ENCODE measurements at regions not wholly inside any gene's neighbourhood (a gene's known extent, or its start where the extent isn't known, plus 50 kb on each side); places are given as distances from the start of the nearest gene placed in this dataset.
A peak's percentile ranks its signal among the peaks of the same experiment; 100 is the strongest.

DNA sequence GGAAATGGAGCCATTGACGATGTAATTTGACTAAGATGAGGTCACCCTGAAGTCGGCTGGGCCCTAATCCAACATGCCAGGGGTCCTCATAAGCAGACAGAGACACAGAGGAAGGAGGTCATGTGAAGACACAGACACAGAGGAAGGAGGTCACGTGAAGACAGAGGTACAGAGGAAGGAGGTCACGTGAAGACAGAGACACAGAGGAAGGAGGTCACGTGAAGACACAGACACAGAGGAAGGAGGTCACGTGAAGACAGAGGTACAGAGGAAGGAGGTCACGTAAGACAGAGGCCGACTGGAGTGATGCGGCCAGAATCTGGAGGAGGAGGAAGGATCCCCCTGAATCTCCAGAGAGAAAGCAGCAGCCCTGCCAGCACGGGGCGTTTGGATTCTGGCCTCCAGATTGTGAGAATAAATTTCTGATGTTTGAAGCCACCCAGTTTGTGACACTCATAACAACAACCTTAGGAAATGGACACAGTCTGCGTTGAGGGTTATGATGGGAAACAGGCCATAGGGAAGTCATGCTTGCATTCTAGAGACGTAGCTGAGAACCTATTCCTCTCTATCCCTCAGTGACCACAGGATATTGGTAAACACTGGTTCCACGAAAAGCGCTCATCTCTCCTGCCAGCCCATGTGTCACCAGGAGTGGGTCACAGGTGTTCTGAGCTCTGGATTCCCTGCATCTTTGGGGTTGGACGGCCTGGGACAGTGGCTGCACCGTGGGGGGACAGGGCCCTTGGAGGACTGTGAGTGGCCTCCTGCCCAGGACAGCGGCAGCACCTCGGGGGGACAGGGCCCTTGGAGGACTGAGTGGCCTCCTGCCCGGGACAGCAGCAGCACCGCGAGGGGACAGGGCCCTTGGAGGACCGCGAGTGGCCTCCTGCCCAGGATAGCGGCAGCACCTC, 108.5 kb downstream of the SOX1 start:
- peak; percentile 12 for DNase-seq

DNA sequence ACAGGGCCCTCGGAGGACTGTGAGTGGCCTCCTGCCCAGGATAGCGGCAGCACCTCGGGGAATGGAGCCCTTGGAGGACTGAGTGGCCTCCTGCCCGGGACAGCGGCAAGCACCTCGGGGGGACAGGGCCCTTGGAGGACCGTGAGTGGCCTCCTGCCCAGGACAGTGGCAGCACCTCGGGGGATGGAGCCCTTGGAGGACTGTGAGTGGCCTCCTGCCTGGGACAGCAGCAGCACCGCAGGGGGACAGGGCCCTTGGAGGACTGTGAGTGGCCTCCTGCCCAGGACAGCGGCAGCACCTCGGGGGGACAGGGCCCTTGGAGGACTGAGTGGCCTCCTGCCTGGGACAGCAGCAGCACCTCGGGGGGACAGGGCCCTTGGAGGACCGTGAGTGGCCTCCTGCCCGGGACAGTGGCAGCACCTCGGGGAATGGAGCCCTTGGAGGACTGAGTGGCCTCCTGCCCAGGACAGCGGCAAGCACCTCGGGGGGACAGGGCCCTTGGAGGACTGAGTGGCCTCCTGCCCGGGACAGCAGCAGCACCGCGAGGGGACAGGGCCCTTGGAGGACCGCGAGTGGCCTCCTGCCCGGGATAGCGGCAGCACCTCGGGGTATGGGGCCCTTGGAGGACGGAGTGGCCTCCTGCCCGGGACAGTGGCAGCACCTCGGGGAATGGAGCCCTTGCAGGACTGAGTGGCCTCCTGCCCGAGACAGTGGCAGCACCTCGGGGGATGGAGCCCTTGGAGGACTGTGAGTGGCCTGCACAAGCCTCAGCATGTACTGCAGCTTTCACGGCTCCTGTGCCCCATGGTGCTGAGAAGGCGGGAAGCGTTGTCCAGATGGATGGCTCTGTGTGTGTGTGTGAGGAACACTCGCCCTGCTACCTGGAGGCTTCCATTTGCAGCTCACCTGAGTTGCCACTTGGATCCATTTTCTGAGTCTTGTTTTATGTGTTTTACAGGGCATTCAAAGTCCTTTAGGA, 109.5 kb downstream of the SOX1 start:
- DNase-seq = peak; percentile 29

DNA sequence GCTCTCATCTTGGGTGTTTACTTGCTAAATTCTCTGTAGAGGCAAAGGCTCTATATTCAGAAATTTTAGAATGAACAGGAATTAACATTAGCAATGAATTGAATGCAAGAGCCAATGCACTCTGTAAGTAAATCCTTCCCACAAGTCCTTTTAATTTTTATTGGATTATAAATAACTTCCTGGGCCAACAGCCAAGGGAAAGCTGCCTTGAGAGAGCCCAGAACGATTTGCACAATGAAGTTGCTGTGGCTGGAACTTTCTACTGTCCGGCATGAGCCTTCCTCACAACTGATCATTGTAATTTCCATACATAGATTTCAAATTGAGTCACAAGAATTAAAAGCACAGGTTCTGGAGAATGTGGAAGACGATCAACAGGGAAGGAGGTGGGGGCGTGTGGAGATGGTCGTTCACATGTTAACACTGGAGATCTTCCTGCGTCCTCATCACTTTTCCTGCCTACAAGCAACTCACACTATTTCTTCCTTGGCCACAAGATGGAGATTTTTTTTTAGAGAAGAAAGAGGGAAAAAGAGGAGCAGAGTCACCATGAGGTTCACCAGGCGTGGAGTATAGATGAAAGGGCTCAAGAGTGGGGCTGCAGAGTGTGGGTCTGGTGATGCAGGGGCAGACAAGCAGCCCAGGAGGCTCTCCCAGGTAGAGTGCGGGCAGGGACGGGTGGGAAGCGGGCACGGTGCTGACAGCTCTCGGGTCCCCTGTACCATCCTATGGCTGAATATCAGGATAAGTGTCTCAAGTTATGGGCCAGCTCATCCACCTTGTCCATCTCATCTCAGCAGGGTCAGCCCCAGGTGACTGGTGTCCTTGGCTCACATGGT, 110.7 kb downstream of the SOX1 start:
- DNase-seq = no peak

DNA sequence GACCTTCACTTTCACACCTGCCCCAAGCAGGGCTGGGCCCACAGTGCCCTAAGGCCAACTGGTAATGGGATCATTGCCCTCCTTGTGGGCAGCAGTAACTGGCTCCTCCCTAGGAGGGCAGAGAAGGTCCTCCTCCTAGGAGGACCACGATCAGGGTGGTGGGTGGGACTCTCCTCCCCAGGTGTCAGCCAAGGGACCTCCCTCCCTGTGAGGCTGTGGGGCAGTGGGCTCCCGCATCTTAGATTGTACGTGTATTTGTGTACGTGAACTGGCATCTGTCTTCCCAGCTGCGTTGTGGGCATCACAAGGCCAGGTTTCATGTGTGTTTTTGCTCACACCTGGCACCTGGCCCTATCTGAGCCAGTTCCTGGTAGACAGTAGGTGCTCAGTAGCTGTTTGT, 111.8 kb downstream of the SOX1 start:
- DNase-seq = peak; percentile 23

DNA sequence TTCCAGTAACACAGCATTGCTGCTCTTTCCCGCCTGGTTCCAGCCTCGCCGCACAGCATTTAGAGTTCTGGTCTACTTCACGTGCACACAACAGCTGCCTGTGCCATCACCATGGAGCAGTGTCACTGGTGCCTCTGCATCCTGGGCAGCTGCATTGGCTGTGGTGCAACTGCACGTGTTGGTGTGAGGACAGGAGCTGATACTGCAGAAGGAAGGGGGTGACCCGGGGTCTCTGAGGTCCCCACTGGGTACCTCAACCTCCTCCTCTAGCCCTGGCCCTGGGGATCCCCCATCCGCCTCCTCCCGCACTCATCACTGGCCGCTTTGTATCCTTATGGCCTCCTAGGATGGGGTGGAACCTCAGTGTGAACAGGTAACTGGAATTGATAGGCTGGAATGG, 112.5 kb downstream of the SOX1 start:
- DNase-seq = no peak

DNA sequence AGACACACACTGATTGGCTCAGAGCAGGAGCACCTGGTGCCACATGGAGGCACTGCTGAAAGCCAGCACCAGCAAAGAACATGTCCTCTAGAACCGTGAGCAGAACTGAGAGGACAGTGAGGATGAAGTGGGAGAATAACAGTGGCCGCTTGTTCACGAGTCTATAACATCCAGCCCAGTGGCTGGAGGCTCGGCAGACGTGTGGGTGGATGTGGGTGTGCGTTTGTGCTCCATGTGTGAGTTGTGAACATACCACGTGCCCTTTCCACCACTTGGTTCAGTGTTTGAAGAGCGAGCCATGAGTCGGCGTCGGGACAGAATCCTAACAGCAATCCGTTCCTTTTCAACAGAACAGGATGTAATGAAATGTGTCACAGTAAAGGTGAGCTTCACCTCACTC, 113.0 kb downstream of the SOX1 start:
- DNase-seq = peak; percentile 28

DNA sequence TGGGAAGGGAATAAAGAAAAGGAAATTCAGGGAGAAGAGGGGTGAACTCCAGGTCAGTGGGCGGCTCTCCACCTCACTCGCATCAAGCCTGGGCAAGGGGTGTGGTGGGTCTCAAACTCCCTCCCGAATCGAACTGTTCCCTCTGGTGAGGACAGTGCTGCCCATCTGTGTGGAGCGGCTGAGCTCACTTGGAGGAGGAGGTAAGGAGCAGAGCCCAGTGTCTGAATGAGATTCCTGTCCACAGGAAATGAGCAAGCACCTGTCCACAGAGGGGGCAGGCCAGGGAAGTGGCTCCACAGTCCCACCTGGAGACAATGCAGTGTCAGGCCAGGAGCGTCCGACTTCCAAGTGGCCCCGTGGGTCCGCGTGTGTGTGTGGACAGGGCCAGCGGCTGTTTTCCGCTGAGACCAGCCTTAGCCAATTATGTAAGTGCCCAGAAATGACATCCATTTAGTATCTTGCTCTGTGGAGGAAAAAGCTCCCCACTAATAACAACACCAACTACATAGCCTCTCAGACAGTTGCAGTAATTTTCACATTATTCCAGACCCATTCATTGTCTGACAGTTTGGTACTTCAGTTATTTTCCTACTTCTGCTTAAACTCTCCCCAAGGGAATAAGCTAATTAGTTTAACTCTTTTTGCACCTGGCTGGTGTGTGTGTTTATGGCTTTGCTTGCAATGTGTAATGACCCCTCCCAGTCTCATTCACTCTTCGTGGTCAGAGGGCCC, 114.6 kb downstream of the SOX1 start:
- peak; percentile 15 for DNase-seq

DNA sequence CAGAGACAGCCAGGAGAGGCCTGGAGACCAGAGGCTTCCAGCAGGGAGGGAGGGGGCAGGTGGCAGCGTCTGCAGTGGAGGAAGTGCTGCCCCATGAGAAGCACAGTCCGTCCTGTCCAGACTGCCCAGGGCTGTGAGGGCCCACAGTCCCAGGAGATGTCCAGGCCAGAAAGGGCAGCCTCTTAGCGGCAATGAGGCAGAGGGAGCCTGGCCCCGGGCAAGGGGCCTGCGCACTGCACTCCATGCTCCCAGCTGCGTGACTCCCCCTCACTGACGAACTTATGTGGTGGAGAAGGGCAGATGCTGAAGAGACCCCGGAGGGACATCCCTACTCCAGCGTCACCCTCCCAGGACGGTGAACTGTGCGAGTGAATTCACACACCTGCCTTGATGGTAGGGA, 115.3 kb downstream of the SOX1 start:
- DNase-seq = peak; percentile 6

DNA sequence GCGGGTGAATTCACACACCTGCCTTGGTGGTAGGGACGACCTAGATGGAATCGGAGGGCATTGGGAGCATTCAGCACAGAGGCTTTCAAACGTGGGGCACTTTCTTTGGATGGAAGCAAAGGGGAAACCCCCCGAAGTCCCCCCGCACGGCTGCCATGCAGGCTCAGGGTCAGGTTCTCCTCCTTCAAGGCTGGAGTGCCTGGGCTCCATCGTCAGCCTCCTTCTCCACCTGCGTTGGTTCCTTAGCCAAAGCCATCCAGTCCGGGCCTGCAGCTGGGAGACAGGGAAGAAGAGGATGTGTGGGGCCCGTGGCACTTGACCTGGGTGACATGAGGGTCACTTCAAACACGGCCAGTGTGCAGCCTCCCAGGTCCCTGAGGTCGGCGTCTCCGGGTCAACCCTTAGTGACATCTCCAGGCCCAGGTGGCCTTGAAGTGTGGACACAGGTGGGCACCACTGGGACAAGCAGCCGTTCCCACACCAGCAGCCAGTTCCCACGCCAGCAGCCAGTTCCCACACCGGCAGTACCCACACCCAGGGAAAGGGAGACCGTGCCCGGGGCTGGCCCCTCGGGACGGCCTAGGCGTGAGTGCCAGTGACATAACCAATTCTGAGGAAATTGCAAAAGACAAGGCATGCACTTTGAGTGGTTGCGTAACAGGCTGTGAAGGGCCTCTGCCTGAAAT, 116.0 kb downstream of the SOX1 start:
- peak; percentile 12 for DNase-seq

DNA sequence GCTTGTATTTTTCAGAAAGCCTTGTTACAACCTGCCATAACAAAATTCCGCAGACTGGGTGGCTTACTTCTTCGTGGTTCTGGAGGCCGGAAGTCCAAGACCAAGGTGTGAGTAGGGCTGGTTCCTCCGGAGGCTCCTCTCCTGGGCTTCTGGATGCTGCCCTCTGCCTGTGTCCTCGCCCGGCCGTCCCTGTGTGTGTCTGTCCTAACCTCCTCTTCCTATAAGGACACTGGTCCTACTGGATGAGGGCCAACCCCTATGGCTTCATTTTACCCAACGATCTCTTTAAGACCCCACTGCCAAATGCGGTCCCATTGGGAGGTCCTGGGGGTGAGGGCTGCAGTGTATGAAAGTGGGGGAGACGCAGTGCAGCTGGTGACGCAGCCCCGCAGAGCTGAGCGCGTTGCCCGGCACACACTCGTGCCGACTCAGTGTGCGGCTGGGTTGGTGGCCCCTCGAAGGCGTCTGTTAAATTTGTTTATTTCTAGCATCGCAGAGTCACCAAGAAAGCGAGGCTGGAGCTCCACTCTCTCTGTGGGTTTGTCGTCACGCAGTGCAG, 116.7 kb downstream of the SOX1 start:
- DNase-seq = no peak

DNA sequence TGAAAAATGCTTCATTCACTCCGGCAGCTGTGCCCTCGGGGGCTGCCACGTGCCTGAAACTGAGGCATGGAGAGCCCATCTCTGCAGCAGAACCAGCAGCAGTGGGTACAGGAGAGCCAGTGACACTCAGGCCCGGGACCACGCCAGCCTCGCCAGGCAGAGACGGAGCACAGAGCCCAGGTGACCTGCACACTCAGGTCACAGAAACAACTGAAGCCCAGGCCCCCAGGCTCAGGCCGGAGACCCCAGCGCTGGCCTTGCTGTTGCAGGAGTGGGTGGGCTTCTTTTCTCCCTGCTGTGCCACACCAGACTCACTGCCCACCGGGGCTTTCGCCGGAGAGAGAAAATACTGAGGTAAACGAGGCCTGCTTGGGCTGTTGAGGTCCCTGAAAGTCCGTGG, 117.3 kb downstream of the SOX1 start:
- no peak for DNase-seq

DNA sequence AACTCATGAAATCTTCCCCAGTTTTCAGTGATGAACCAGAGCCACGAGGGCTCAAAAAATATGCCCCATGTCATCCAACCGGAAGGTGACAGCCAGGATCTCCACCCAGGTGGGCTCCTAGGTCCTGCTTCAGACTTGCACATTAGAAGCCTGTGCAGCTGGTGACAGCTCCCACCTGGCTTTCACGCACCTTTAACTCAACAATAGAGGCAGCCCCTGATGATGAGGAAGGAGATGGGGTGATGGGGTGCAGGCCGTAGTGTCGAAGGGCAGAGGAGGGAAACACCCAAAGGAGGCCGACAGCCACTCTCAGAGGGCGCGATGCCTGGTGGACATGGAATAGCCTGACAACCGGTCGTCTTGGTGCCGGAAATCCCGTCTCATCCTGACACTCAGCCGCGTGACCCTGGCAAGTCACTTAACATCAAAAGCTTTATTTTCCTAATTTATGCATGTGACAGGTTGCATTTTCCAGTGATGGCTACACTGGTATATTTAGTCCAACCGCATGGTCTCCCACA, 118.0 kb downstream of the SOX1 start:
- no peak for DNase-seq

DNA sequence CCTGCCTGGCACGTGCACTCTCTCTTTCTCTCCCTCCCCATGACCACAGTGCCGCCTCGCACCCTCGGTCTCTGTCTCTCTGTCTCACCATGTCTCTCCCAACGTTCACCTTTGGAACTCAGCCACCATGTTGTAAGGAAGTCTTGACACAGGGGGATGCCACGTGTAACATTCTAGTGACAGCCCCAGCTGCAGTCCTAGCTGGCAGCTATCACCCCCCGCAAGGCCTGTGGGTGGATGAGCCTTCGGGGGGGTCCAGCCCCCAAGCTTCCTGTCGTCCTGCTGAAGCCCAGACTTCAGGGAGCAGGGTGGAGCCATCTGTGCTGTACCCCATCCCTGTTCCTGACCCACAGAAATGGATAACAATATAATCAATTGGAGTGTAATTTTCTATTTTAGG, 118.5 kb downstream of the SOX1 start:
- no peak for DNase-seq

DNA sequence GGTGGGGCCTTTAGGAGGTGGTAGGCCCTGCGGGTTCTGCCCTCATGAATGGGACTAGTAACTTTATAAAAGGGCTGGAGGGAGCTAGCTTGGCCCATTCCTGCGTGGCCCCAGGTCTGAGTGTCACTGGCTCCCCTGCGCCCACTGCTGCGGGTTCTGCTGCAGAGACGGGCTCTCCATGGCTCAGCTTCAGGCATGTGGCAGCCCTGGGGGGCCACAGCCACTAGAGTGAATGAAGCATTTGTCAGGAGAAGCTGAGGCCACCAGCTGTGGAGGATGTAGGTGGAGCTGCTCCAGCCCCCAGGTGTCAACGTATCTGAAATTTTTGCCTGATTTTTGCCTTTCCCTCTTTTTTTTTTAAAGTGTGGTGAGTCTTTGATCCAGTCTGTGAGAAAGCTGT, 119.1 kb downstream of the SOX1 start:
- no peak for DNase-seq

DNA sequence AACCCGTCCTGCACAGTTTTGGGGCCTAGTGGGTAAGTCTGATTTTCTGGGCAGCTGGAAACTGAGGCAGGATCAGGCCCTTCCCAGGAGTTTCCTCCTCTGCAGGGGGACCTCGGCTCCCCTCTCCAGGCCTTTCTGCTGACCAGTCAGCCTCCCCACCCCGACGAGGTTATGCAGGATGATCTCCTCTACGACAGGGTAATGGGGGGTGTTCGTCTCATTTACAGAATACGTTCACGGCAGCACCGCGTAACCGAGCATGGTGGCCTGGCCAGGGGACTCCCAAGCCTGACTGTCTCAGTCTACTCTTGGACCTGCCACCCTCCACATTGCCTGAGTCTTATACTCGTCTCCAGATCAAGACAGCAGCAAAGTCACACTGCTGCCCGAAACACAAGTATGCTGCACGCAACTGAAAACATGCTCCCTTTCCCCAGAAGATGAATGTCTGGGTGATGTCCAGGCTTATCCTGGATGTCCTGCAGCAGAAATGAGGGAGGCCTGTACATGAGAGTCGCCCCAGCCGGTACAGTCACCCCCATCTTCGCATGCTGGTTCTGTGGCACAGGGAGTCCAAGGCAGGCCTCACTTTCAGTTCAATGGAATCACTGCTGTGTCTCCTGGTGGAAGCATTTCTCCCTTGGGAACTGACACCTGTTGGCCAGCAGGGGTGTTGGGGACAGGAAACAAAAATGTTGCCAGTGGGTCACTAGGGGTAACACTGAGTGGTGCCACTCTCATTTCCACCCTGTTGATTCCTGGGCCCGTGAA, 120.8 kb downstream of the SOX1 start:
- DNase-seq = no peak

DNA sequence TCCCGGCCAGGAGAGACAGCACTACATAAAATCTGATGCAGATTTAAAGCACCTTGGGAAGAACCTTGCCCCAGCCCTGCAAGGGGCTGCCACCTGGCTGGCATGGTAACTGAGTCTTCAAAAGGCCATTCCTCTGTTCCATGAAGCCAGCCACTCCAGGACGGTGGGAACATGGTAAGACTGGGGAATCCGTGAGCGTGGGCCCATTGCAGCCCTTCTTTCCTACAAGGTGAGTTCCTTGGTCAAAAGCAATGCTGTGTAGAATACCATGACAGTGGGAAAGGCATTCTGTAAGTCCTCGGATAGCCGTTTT, 121.3 kb downstream of the SOX1 start:
- no peak for DNase-seq

DNA sequence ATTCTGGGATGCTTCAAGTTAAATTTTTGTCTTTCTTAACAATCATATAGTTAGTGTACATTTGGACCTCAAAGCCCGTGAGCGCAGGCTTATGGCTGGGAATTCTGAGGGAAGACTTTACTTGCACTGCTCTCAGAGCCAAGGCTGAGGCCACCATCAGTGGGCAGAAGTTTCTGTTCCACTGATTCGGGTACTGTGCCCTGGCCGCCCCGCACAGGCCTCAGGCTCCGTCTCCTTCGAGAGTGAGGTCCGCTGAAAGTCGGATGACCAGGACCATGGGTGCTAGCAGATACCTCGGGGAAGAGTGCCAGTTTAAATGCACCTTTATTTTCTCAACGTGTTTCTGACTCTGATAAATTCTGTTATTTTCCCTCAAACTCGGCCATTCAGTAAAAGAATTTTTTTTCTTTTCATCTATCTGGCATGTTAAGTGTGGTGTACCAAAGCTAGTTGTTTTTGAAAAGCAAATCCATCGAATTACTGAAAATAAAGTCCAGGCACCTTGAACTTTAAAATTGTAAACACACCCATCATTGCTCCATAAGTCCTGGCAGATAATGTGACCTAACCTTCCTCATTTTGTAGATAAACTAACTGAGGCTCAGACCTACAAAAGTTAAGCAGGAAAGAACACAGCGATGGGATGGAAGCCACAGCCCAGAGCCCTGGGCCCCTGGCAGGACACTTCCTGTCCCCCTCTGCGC, 126.7 kb downstream of the SOX1 start:
- no peak for DNase-seq

DNA sequence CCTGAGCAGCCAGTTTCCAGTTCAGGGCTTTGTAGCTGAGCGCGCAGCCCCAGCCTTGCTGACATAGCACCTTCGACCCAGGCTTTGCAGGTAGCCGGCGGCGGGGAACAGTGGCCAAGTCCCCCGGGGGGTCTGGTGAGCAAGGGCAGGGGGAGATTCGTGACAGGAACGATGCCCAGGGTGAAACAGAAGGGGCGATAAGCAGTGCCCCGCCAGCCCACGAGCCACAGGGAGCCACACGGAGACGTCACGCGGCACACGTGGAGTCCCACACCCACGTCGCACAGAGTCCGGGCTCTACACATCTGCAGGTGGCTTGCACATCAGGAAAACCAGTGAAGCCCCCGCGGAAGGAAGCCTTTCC, 127.2 kb downstream of the SOX1 start:
- DNase-seq = no peak

DNA sequence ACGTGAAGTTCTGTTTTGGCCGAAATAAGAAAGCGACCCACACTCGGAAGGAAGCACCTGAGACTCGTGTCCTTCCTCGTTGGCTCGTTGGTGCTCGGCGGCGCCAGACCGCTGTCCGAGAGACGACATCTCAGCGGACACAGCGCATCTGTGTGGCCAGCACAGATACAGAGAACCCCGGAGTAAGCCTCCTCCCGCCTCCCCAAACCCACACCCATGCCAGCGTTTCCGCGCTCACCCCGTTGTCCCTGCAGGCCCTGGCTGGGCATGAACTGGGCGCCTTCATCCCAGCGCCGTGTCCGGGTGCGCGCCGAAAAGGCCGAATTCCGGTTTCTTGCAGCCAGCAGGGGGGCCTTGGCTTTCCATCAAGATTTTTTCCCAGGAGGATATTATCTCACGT, 127.6 kb downstream of the SOX1 start:
- DNase-seq = no peak
